Activated CD4-positive, alpha-beta memory T cell treated with anti-CD3 and anti-CD28 coated beads, Interleukin-2, amount 10 ng/mL, durations not matched to agents 7 days and 5 days (primary cell): ENCODE measurements at regions not wholly inside any gene's neighbourhood (a gene's known extent, or its start where the extent isn't known, plus 50 kb on each side); places are given as distances from the start of the nearest gene placed in this dataset.
"Not testable (repeated sequence)": the region's sequence is repeated elsewhere in the genome, so short reads cannot be mapped to it uniquely, and the experiment has no call there.

ENCODE experiments used
- CTCF ChIA-PET: fragments of 350-600 bp; sonication (Branson Sonifier 250); formaldehyde crosslinking; loops from one replicate; lab custom pipeline; 2021; ENCODE audit warnings: antibody characterized with exemption, inconsistent platforms; lab: Charles Lee
- POLR2A ChIA-PET: fragments of 350-600 bp; sonication (Branson Sonifier 250); formaldehyde crosslinking; loops from one replicate; lab custom pipeline; 2021; ENCODE audit warnings: antibody characterized with exemption; lab: Charles Lee
- DNase-seq: peaks from one replicate; pipeline ENCODE4 v3.0.0-alpha.2; 2020
- H3K27ac Mint-ChIP-seq: one replicate; pipeline ENCODE4 v1.8.0; 2021; ENCODE audit warnings: mild to moderate bottlenecking, mixed read lengths
- H3K27me3 Mint-ChIP-seq: one replicate; pipeline ENCODE4 v1.8.0; 2021; ENCODE audit warnings: mixed read lengths
- H3K36me3 Mint-ChIP-seq: one replicate; pipeline ENCODE4 v1.8.0; 2021; ENCODE audit warnings: low read depth, mixed read lengths
- H3K4me1 Mint-ChIP-seq: one replicate; pipeline ENCODE4 v1.8.0; 2021; ENCODE audit warnings: mixed read lengths
- H3K4me3 Mint-ChIP-seq: one replicate; pipeline ENCODE4 v1.8.0; 2021; ENCODE audit warnings: mild to moderate bottlenecking, mixed read lengths
- H3K9me3 Mint-ChIP-seq: one replicate; pipeline ENCODE4 v1.8.0; 2021; ENCODE audit warnings: mixed read lengths

DNA sequence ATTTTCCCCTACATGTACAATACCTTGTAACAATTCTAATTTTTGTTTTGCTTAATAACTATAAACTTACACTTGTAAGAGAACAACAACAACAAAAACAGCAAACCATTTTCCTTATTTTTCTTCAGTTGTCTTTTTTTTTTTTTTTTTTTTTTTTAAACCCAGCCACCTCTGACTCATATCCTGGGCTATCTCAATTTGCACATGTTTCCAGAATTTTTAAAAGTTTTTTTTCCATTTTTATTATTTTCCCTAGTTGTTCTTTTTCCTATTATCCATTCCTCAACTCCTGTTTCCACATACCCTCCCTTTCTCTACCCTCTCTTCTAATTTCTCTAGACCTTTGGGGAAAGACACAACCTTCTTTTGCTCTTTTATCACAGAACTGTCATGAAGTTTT lies 112.5 kb downstream of the EFEMP1 start:
- Mint-ChIP-seq H3K36me3 (no peaks in the 10 kb centered on the region), H3K27me3 (no peaks in the 10 kb centered on the region), H3K4me3 (no peak overlapping the region), H3K9me3 (no peaks in the 10 kb centered on the region), H3K4me1 (no peaks in the 10 kb centered on the region), H3K27ac (no peak overlapping the region)
- ChIA-PET POLR2A (no interaction called here), CTCF (no interaction called here)
- DNase-seq: no peak

GRCh38 chr2:55810622-55811020 lies 113.0 kb downstream of the EFEMP1 start:
- DNase-seq: no peak
- Mint-ChIP-seq H3K27ac (no peak overlapping the region), H3K27me3 (no peaks in the 10 kb centered on the region), H3K4me3 (no peak overlapping the region), H3K9me3 (no peaks in the 10 kb centered on the region), H3K36me3 (no peaks in the 10 kb centered on the region), H3K4me1 (no peaks in the 10 kb centered on the region)
- POLR2A ChIA-PET: no interaction called here
- CTCF ChIA-PET: no interaction called here

DNA sequence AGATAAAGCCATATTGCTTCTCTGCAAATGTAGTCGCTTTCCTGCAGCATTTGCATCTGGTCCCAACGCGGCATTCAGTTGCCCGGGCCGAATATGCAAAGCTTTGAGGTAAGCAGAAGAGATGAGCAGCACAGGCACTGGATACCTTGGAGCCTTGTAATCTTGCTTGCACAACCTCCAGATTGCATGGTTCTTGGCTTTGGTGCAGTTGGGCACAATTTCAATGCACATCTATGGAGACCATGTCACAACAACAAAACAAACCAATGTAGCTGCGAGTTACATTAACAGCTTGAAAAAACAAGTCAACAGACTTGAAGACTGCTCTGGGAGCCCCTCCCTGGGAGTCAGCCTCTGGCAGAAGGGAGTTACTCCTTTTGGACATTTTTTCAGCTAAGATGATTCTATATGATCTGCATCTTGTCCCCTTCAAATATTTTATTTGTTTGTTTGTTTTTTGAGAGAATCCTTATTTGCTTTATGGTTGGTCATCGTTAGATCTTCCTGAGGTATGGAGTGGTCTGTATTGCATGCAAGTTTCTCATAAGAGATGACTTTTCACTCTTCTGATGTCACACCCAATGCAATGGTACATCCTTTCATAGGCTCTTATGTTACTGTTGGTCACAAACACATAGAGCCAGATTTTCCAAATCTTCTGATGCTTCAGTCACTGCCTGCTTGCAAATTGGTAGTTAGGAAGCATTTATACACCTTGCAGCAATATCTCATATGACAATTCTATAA lies 113.5 kb downstream of the EFEMP1 start:
- POLR2A ChIA-PET: no interaction called here
- no peak for DNase-seq
- CTCF ChIA-PET: no interaction called here
- H3K4me1 Mint-ChIP-seq: no peaks in the 10 kb centered on the region
- H3K27me3 Mint-ChIP-seq: no peaks in the 10 kb centered on the region
- no peak overlapping the region for H3K4me3 Mint-ChIP-seq
- H3K9me3 Mint-ChIP-seq: no peaks in the 10 kb centered on the region
- H3K36me3 Mint-ChIP-seq: no peaks in the 10 kb centered on the region
- no peak overlapping the region for H3K27ac Mint-ChIP-seq

DNA sequence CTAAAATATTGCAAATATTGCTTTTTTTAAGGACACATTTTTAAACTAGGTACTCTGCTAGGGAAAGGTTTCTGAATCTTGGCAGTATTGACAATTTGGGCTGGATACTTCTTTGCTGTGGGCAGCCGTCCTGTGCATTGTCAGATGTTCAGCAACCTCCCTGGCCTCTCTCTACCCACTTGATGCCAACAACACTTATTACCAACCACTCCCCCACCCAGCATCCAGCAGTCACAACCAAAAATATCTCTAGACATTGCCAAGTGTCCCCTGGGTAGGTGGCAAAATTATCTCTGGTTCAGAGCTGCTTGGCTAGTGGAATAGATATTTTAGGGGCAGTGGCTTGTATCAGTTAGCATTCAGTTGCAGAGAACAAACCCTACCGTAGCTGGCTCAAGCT lies 114.3 kb upstream of the PNPT1 start:
- Mint-ChIP-seq H3K27ac (no peak overlapping the region), H3K4me1 (no peaks in the 10 kb centered on the region), H3K4me3 (no peak overlapping the region), H3K36me3 (no peaks in the 10 kb centered on the region), H3K27me3 (no peaks in the 10 kb centered on the region), H3K9me3 (no peaks in the 10 kb centered on the region)
- no peak for DNase-seq
- POLR2A ChIA-PET: no interaction called here
- CTCF ChIA-PET: interaction anchor here (0.6 kb wide), 1 partner anchor 19 kb away, joined by 3 read pairs; no protein-coding TSS in a partner anchor

GRCh38 chr2:55805686-55806085 lies 112.0 kb upstream of the PNPT1 start:
- H3K27ac Mint-ChIP-seq: no peak overlapping the region
- H3K9me3 Mint-ChIP-seq: no peaks in the 10 kb centered on the region
- no peaks in the 10 kb centered on the region for H3K4me1 Mint-ChIP-seq
- H3K4me3 Mint-ChIP-seq: no peak overlapping the region
- CTCF ChIA-PET: no interaction called here
- H3K36me3 Mint-ChIP-seq: no peaks in the 10 kb centered on the region
- DNase-seq: no peak
- POLR2A ChIA-PET: no interaction called here
- H3K27me3 Mint-ChIP-seq: no peaks in the 10 kb centered on the region

DNA sequence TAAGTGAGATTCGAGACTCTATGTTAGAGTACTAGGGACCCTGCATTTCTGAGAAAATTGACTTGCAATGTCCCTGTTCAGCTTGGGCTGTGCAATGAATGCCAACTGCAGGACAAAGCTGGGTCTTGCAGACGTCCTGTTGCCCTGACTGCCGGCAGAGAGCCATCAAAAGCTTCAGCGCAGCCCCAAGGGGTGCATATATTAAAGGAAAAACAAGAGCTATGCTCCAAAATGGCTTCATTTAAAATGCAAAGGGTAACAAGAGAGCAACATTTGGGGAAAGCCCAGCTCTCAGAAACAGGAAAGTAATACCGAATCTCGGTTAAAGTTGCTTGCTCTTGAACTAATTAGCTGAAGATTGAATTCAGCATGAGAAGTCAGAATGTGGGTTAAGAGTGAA lies 110.9 kb upstream of the PNPT1 start:
- no peaks in the 10 kb centered on the region for H3K36me3 Mint-ChIP-seq
- no peaks in the 10 kb centered on the region for H3K27me3 Mint-ChIP-seq
- H3K9me3 Mint-ChIP-seq: no peaks in the 10 kb centered on the region
- no peak overlapping the region for H3K4me3 Mint-ChIP-seq
- H3K4me1 Mint-ChIP-seq: no peaks in the 10 kb centered on the region
- no peak overlapping the region for H3K27ac Mint-ChIP-seq
- no peak for DNase-seq
- ChIA-PET POLR2A (no interaction called here), CTCF (no interaction called here)

DNA sequence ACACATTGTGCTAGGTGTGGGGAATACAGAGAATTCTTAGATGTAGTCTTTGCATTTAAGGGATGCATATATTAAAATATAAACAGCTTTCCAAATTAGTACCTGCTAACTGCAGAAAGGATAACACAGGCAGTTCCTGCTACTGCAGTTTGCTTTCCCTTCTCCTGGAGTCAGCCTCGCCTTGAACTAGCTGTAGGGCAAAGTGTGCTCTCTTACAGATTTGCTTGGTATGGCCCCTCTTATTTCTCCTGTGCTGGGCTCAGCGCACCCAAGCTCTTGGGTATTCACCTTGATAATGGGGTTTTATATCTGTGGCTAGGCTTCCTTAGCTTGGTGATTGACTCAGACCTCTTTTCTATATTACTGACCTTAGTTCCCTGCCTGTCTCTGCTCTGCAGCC lies 108.4 kb upstream of the PNPT1 start:
- ChIA-PET CTCF (no interaction called here), POLR2A (no interaction called here)
- H3K9me3 Mint-ChIP-seq: no peaks in the 10 kb centered on the region
- DNase-seq: no peak
- no peaks in the 10 kb centered on the region for H3K36me3 Mint-ChIP-seq
- H3K4me1 Mint-ChIP-seq: no peaks in the 10 kb centered on the region
- no peak overlapping the region for H3K4me3 Mint-ChIP-seq
- H3K27me3 Mint-ChIP-seq: no peaks in the 10 kb centered on the region
- H3K27ac Mint-ChIP-seq: no peak overlapping the region

DNA sequence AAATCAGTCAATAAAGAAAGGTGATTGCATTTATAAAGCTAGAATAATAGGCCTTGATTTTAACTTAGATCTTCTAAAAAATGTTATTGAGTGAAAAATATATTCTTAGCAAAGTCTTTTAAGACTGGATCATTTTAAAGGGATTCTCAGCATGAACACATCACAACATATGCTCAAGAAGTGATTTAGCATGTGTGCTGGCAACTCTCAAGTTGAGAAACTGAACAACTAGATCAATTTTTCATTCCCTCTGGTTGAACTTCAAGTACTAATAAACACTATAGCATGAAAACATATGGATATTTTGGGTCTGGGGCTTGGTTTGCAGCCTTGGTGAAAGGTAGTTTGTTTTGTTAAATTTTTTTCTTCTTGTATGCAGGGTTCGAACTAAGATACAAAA lies 107.8 kb upstream of the PNPT1 start:
- ChIA-PET POLR2A (no interaction called here), CTCF (no interaction called here)
- no peaks in the 10 kb centered on the region for H3K4me1 Mint-ChIP-seq
- no peak for DNase-seq
- no peaks in the 10 kb centered on the region for H3K36me3 Mint-ChIP-seq
- H3K27me3 Mint-ChIP-seq: no peaks in the 10 kb centered on the region
- H3K27ac Mint-ChIP-seq: no peak overlapping the region
- H3K4me3 Mint-ChIP-seq: no peak overlapping the region
- H3K9me3 Mint-ChIP-seq: no peaks in the 10 kb centered on the region

- H3K27ac Mint-ChIP-seq, H3K36me3 Mint-ChIP-seq, CTCF ChIA-PET, H3K4me1 Mint-ChIP-seq, H3K9me3 Mint-ChIP-seq, POLR2A ChIA-PET, H3K27me3 Mint-ChIP-seq, DNase-seq, H3K4me3 Mint-ChIP-seq: not testable (repeated sequence)
Observed at GRCh38 chr2:55799624-55800023, 106.0 kb upstream of the PNPT1 start.

DNA sequence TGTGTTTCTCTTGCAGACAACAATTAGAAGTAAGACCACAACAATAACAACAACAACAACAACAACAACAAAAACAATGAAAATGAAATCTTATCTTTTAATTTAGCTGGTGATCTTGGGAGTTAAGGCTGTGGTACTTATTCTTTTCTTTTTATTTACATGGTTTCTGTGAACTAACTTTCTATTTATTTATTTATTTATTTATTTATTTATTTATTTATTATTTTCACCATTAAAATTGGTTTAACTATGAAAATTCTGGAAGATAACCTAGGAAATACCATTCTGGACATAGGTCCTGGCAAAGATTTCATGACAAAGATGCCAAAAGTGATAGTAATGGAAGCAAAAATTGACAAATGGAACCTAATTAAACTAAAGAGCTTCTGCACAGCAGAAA lies 102.5 kb upstream of the PNPT1 start:
- ChIA-PET POLR2A (no interaction called here), CTCF (no interaction called here)
- Mint-ChIP-seq H3K36me3 (no peaks in the 10 kb centered on the region), H3K4me1 (no peaks in the 10 kb centered on the region), H3K27ac (no peak overlapping the region), H3K9me3 (no peaks in the 10 kb centered on the region), H3K4me3 (no peak overlapping the region), H3K27me3 (no peaks in the 10 kb centered on the region)
- no peak for DNase-seq

DNA sequence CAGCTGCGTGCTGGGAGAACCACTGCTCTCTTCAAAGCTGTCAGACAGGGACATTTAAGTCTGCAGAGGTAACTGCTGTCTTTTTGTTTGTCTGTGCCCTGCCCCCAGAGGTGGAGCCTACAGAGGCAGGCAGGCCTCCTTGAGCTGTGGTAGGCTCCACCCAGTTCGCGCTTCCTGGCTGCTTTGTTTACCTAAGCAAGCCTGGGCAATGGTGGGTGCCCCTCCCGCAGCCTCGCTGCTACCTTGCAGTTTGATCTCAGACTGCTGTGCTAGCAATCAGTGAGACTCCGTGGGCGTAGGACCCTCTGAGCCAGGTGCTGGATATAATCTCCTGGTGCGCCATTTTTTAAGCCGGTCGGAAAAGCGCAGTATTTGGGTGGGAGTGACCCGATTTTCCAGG lies 100.0 kb upstream of the PNPT1 start:
- H3K27me3 Mint-ChIP-seq, DNase-seq, H3K9me3 Mint-ChIP-seq, H3K27ac Mint-ChIP-seq, CTCF ChIA-PET, H3K36me3 Mint-ChIP-seq, H3K4me3 Mint-ChIP-seq, H3K4me1 Mint-ChIP-seq, POLR2A ChIA-PET: not testable (repeated sequence)

DNA sequence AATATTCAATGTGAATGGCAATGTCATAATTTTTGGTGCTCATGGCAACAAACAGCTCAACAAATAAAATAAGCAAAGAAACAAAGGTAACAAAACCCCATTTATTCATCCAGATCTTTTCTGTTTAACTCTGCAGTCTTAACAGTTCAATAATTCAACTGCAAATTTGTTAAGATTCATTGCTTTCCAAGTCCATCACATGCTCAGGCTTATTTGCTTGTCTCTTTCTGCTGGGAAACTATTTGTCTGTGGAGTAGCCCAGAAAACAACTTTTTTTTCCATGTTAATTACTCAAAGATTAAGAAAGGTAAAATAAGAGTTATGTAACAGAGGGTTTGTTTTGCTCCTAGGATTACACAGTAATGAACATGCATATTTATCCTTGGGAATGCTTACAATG lies 92.6 kb upstream of the PNPT1 start:
- no peaks in the 10 kb centered on the region for H3K27me3 Mint-ChIP-seq
- H3K9me3 Mint-ChIP-seq: no peaks in the 10 kb centered on the region
- H3K27ac Mint-ChIP-seq: no peak overlapping the region
- no peak for DNase-seq
- ChIA-PET POLR2A (no interaction called here), CTCF (no interaction called here)
- H3K4me3 Mint-ChIP-seq: no peak overlapping the region
- no peaks in the 10 kb centered on the region for H3K36me3 Mint-ChIP-seq
- H3K4me1 Mint-ChIP-seq: no peaks in the 10 kb centered on the region

DNA sequence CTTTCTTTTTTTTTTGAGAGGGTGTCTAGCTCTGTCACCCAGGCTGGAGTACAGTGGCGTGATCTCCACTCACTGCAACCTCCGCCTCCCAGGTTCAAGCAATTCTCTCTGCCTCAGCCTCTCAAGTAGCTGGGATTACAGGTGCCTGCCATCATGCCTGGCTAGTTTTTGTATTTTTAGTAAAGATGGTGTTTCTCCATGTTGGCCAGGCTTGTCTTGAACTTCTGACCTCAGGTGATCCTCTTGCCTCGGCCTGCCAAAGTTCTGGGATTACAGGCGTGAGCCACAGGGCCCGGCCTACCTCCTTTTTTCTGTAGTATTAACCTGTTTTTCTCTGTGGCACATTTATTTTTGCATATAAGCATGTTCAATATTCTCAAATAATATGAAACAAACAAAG lies 90.1 kb upstream of the PNPT1 start:
- CTCF ChIA-PET, POLR2A ChIA-PET, H3K4me3 Mint-ChIP-seq, H3K36me3 Mint-ChIP-seq, DNase-seq, H3K27ac Mint-ChIP-seq, H3K27me3 Mint-ChIP-seq, H3K4me1 Mint-ChIP-seq, H3K9me3 Mint-ChIP-seq: not testable (repeated sequence)

GRCh38 chr2:55782528-55783173 lies 89.0 kb upstream of the PNPT1 start:
- Mint-ChIP-seq H3K4me1 (no peaks in the 10 kb centered on the region), H3K36me3 (no peaks in the 10 kb centered on the region), H3K9me3 (no peaks in the 10 kb centered on the region), H3K27ac (no peak overlapping the region), H3K4me3 (no peak overlapping the region), H3K27me3 (peaks cover 5% of the 10 kb centered on the region)
- ChIA-PET POLR2A (no interaction called here), CTCF (interaction anchor here (1.1 kb wide), 1 partner anchor 65 kb away, joined by 3 read pairs; no protein-coding TSS in a partner anchor)
- DNase-seq: no peak
